Mucosa of gallbladder (tissue), 1 donor: ENCODE measurements at regions not wholly inside any gene's neighbourhood (a gene's known extent, or its start where the extent isn't known, plus 50 kb on each side); places are given as distances from the start of the nearest gene placed in this dataset.
A peak's percentile ranks its signal among the peaks of the same experiment; 100 is the strongest.
"Not testable (repeated sequence)": the region's sequence is repeated elsewhere in the genome, so short reads cannot be mapped to it uniquely, and the experiment has no call there.

Experiments
- DNase-seq: peaks from one replicate; pipeline ENCODE4 v3.0.0-alpha.2; 2020; ENCODE audit warnings: low spot score
- donor health status: DM: no; HTN: no; CAD: no.

- DNase-seq = not testable (repeated sequence)
Observed at GRCh38 chr12:124218650-124219049, 76.2 kb upstream of the RFLNA start.

GRCh38 chr12:124222368-124223245 is 72.3 kb upstream of the RFLNA start:
- no peak for DNase-seq

- DNase-seq = not testable (repeated sequence)
Observed at GRCh38 chr12:124223733-124224138, 71.2 kb upstream of the RFLNA start.

GRCh38 chr12:124224535-124225110 is 70.3 kb upstream of the RFLNA start:
- no peak for DNase-seq

- no peak for DNase-seq
Observed at GRCh38 chr12:124225730-124226129, 69.2 kb upstream of the RFLNA start.

- DNase-seq = no peak
Observed at GRCh38 chr12:124227951-124228711, 66.8 kb upstream of the RFLNA start.

- no peak for DNase-seq
Observed at GRCh38 chr12:124229520-124229919, 65.4 kb upstream of the RFLNA start.

- DNase-seq = no peak
Observed at GRCh38 chr12:124230117-124230757, 64.7 kb upstream of the RFLNA start.

- no peak for DNase-seq
Observed at GRCh38 chr12:124230789-124231188, 64.1 kb upstream of the RFLNA start.

GRCh38 chr12:124231980-124232653 is 62.8 kb upstream of the RFLNA start:
- DNase-seq = peak; percentile 16

- no peak for DNase-seq
Observed at GRCh38 chr12:124232654-124232987, 62.3 kb upstream of the RFLNA start.

- DNase-seq = no peak
Observed at GRCh38 chr12:124233041-124233796, 61.7 kb upstream of the RFLNA start.

GRCh38 chr12:124233846-124234640 is 60.9 kb upstream of the RFLNA start:
- no peak for DNase-seq

- no peak for DNase-seq
Observed at GRCh38 chr12:124236625-124237031, 58.3 kb upstream of the RFLNA start.

GRCh38 chr12:124238886-124239285 is 56.0 kb upstream of the RFLNA start:
- peak; percentile 16 for DNase-seq

GRCh38 chr12:124240493-124240892 is 54.4 kb upstream of the RFLNA start:
- DNase-seq = no peak

- no peak for DNase-seq
Observed at GRCh38 chr12:124241776-124242528, 52.9 kb upstream of the RFLNA start.

- DNase-seq = no peak
Observed at GRCh38 chr12:124242529-124243065, 52.3 kb upstream of the RFLNA start.

GRCh38 chr12:124243936-124244335 is 51.0 kb upstream of the RFLNA start:
- DNase-seq = no peak
